Fibroblast of the aortic adventitia (primary cell): ENCODE measurements at regions not wholly inside any gene's neighbourhood (a gene's known extent, or its start where the extent isn't known, plus 50 kb on each side); places are given as distances from the start of the nearest gene placed in this dataset.

Source experiments
- DNase-seq: peaks from one replicate; pipeline ENCODE4 v3.0.0-alpha.2; 2010; ENCODE audit warnings: low read depth
- H3K4me3 ChIP-seq: 2 replicates; pipeline ENCODE4 v1.5.1; 2011; ENCODE audit warnings: low read depth, mild to moderate bottlenecking, control low read depth, low read length, moderate library complexity
- TF ChIP-seq, protein P1 (sequence below): IDR thresholded peaks from 2 replicates; pipeline ENCODE4 v1.5.1; 2011; ENCODE audit warnings: mild to moderate bottlenecking, low read length, control low read depth, inconsistent platforms; ENCODE audit not compliant: insufficient read depth

DNA sequence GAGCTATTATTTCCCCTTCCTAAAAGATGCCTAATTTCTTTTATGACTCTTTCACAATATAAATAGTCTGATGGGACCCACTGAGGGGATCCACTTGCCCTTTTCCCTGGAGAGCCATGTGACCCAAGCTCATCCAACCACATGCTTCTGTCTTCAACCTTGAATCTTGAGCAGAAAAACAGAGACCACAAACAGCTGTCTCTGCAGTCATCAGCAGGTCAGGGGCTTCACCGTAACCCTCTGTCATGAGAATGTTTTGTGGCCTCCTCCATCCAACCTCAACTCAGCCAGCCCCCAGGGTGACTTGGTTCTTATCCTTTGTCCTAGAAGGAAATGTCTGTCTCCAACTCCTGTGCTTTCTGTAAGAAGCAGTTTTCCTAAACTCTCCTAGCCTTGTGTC is 129.6 kb upstream of the POU2AF2 start:
- no peak overlapping the region for H3K4me3 ChIP-seq
- TF ChIP-seq, protein P1, sequence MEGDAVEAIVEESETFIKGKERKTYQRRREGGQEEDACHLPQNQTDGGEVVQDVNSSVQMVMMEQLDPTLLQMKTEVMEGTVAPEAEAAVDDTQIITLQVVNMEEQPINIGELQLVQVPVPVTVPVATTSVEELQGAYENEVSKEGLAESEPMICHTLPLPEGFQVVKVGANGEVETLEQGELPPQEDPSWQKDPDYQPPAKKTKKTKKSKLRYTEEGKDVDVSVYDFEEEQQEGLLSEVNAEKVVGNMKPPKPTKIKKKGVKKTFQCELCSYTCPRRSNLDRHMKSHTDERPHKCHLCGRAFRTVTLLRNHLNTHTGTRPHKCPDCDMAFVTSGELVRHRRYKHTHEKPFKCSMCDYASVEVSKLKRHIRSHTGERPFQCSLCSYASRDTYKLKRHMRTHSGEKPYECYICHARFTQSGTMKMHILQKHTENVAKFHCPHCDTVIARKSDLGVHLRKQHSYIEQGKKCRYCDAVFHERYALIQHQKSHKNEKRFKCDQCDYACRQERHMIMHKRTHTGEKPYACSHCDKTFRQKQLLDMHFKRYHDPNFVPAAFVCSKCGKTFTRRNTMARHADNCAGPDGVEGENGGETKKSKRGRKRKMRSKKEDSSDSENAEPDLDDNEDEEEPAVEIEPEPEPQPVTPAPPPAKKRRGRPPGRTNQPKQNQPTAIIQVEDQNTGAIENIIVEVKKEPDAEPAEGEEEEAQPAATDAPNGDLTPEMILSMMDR: no peak
- no peak for DNase-seq

DNA sequence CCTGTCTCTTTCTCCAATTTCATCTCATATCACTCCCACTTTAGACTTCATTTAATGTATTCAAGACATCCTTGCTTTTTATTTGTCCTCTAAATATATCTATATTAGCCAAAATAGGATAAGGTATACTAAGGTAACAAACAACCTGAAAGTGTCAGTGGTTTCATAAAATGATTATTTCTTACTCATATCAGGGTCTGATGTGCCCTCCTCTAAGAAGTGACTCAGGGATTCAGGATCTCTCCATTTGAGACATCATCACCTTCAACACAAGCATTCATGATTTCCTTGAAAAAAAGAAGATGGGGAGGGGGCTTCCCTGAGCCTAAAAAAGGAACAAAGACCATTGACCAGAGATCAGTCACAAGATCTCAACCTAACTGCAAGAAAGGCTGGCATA is 131.4 kb upstream of the POU2AF2 start:
- TF ChIP-seq, protein P1: no peak
- DNase-seq: no peak
- H3K4me3 ChIP-seq: no peak overlapping the region

DNA sequence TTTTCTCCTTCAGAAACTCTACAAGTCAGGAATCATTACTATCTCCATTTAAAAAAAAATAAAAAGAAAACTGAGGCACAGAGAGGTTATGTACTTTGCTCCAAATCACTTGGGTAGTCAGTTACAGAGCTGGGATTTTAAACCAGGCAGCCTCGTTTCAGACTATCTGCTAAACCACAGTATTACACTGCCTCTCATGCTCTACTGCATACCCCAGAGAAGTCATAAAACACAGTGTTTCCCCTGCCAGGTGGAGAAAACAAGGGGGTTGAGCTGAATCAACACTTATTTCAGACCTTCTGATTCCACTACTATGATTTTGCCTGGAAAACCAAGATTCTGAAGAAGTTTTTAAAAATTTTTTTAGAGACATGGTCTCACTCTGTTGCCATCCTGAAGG is 132.9 kb upstream of the POU2AF2 start:
- no peak for DNase-seq
- TF ChIP-seq, protein P1: no peak
- H3K4me3 ChIP-seq: no peak overlapping the region

DNA sequence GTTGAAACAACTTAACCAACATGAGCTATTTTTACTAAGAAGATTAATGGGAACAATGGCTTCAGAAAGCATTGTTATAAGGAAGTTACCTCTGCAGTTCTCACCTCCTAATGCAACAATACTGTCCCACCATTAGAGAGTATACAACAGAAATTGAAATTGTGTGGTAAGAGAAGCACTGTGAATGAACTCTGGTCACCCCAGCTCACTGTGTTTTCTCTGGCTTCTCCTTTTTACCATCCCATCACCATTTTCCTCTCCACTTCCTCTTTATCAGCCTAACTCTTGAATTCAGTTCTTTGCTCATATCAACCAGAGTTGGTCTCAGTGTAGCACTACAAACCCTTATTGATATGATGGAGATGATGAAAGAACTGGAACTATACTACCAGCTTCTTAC is 138.0 kb upstream of the POU2AF2 start:
- TF ChIP-seq, protein P1: no peak
- no peak for DNase-seq

DNA sequence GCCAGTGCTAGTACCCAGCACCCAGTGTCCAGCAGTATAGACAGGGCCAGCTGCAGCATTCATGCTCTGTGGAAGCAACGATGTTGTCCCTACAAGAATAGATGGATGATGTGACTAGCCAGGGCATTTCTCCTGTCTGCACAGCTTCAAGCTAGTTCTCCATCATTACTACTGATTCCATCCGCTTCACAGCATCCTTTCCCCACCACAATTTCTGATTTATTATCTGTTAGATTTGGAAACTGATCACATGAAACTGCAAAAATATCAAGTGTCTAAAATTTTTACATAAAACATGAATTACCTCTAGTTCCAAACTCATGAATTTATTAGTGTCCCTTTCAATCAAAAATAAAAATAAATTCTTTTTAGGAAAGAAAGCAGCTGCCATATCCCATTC is 138.9 kb upstream of the POU2AF2 start:
- TF ChIP-seq, protein P1: no peak
- DNase-seq: no peak
- no peak overlapping the region for H3K4me3 ChIP-seq

More for the DNA sequence above, 138.0 kb upstream of the POU2AF2 start:
- no peak overlapping the region for H3K4me3 ChIP-seq

DNA sequence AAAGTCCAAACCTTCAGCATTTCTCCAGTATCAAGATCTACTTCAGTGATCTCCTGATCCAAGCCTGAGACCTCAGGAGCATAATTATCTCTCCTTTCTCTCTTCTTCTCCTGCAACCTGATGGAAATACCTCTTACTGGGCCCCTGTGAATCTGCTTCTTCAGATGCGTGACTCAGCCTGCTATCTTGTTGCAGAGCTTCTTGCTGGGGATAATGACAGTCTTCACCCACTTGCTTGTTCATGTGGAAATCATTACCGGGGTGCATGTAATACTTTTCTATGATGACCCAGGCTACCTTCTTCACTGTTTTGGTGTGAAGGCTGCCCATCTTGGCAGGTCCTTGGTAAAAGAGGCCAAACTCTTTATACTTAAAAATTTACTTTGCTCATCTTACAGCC is 140.0 kb upstream of the POU2AF2 start:
- H3K4me3 ChIP-seq: no peak overlapping the region
- TF ChIP-seq, protein P1: no peak
- DNase-seq: peak; percentile 13

DNA sequence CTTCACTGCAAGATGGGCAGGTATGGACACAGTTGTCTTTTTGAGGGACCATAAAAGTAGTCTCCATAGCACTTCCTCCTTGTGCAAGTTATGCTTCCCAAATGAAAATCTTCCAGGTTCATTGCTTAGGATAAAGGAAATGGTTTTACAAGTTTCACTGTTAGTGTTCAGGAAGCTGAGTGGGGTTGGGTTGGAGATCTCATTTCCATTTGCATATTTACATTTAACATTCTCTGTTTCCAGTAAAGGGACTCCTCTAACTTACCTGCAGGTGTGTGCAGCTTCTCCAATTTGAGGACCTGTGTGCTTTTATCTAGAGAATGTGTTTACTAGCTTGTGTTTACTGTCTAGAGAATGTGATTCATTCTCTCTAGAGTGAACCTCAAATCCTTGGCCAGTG is 141.3 kb upstream of the POU2AF2 start:
- no peak overlapping the region for H3K4me3 ChIP-seq
- TF ChIP-seq, protein P1: no peak
- DNase-seq: no peak
